HepG2 (cell line): ENCODE measurements at regions not wholly inside any gene's neighbourhood (a gene's known extent, or its start where the extent isn't known, plus 50 kb on each side); places are given as distances from the start of the nearest gene placed in this dataset.

Experiments used
- ATAC-seq: fragments of 200-7000 bp; cut with Tn5 transposase; 3 replicates; pipeline ENCODE4 v1.9.1; 2020; ENCODE audit warnings: mild to moderate bottlenecking, moderate library complexity
- BruUV-seq: library from RNA; stranded (reverse); fragments of 400-500 nt; replicated peaks from 2 replicates; lab custom pipeline; 2021; lab: Mats Ljungman, UMichigan
- CTCF ChIA-PET: fragments of 300-600 bp; formaldehyde crosslinking; extraction: SDS; loops from one replicate; lab custom pipeline; 2021; ENCODE audit warnings: low total read pairs, inconsistent platforms, low intra/inter-chr PET ratio; lab: Yijun Ruan, JAX
- POLR2A ChIA-PET: fragments of 350-600 bp; sonication (Branson Sonifier 250); formaldehyde crosslinking; loops from one replicate; lab custom pipeline; 2020; ENCODE audit warnings: antibody characterized with exemption, inconsistent platforms; lab: Yijun Ruan, JAX
- DNase-seq: peaks from one replicate; pipeline ENCODE4 v3.0.0-alpha.2; 2015; ENCODE audit warnings: low spot score
- FAIRE-seq: peaks from 3 replicates; lab custom pipeline; 2011; peaks lifted over from hg19 to GRCh38; lab: Jason Lieb, UNC
- H2AFZ ChIP-seq: one replicate; pipeline ENCODE4 v1.6.1; 2011; ENCODE audit warnings: low read length, inconsistent platforms
- H3K27ac ChIP-seq: fragments of 300-600 bp; 3 replicates; pipeline ENCODE4 v1.8.0; 2011; ENCODE audit warnings: mixed run types, mild to moderate bottlenecking, mixed read lengths, low read length, inconsistent platforms; ENCODE audit not compliant: insufficient read depth; ENCODE audit errors: extremely low read length
- H3K27me3 ChIP-seq, 2 experiments: fragments of 200-600 bp in 1 of 2; 2 replicates in 1 of 2; 3 replicates in 1 of 2; pipeline versions ENCODE4 v1.6.0 to v1.8.0; 2011; ENCODE audit warnings: low read length in 2 of 2, mild to moderate bottlenecking in 2 of 2, moderate library complexity in 2 of 2, inconsistent platforms in 1 of 2; ENCODE audit not compliant: insufficient read depth in 2 of 2, control insufficient read depth in 1 of 2
- H3K36me3 ChIP-seq, 2 experiments: fragments of 200-600 bp in 1 of 2; replicated peaks in 1 of 2; 2 replicates in 1 of 2; 3 replicates in 1 of 2; pipeline versions ENCODE4 v1.5.1 to v1.8.0; 2011; ENCODE audit warnings: low read length in 2 of 2, inconsistent platforms in 1 of 2; ENCODE audit not compliant: insufficient read depth in 2 of 2, control insufficient read depth in 1 of 2
- H3K4me1 ChIP-seq: 2 replicates; pipeline ENCODE4 v1.5.1; 2012; ENCODE audit warnings: low read length, inconsistent platforms; ENCODE audit not compliant: insufficient read depth
- H3K4me2 ChIP-seq: 2 replicates; pipeline ENCODE4 v1.6.0; 2011; ENCODE audit warnings: low read depth, low read length, inconsistent platforms
- H3K4me3 ChIP-seq, 3 experiments: fragments of 200-600 bp in 1 of 3; sonication (generic), shearing (Covaris generic) in 1 of 3; replicated peaks in 1 of 3; 2 replicates each; pipeline ENCODE4 v1.5.1; 2011 to 2016; ENCODE audit warnings: low read length in 3 of 3, inconsistent platforms in 2 of 3, low read depth in 2 of 3, mild to moderate bottlenecking in 2 of 3, control low read depth in 1 of 3, mixed read lengths in 1 of 3; ENCODE audit not compliant: insufficient read depth in 1 of 3
- H3K79me2 ChIP-seq: one replicate; pipeline ENCODE4 v1.6.1; 2011; ENCODE audit warnings: low read length, inconsistent platforms; ENCODE audit not compliant: insufficient read depth
- H3K9ac ChIP-seq: 2 replicates; pipeline ENCODE4 v1.6.0; 2011; ENCODE audit warnings: mild to moderate bottlenecking, low read depth, low read length, inconsistent platforms; ENCODE audit not compliant: insufficient read depth
- H3K9me3 ChIP-seq: 2 replicates; pipeline ENCODE4 v1.5.1; 2012; ENCODE audit warnings: mild to moderate bottlenecking, low read length
- H4K20me1 ChIP-seq: 2 replicates; pipeline ENCODE4 v1.6.0; 2011; ENCODE audit warnings: inconsistent platforms, mild to moderate bottlenecking, low read length, moderate library complexity; ENCODE audit not compliant: insufficient read depth
- PRDM10 ChIP-seq: sonication (generic); formaldehyde crosslinking; IDR thresholded peaks from 2 replicates; pipeline ENCODE4 v1.4.0; 2020; ENCODE audit warnings: low read depth, missing genetic modification reagents
- RAD21 ChIP-seq: fragments of 450-650 bp; formaldehyde crosslinking; IDR thresholded peaks from 2 replicates; pipeline ENCODE4 v1.5.0; 2020; ENCODE audit warnings: mild to moderate bottlenecking
- RCOR2 ChIP-seq: IDR thresholded peaks from 2 replicates; pipeline ENCODE4 v1.6.1; 2016; ENCODE audit warnings: missing biosample characterization, missing genetic modification reagents
- SMC3 ChIP-seq: IDR thresholded peaks from 2 replicates; pipeline ENCODE4 v1.6.1; 2011; ENCODE audit warnings: low read length, improper control_type of control experiment
- XRCC5 ChIP-seq: fragments of 200-400 bp; formaldehyde crosslinking; optimal IDR thresholded peaks from 2 replicates; pipeline ENCODE3; 2017; ENCODE audit warnings: mild to moderate bottlenecking, low read length
- ZNF30 ChIP-seq: sonication (generic); formaldehyde crosslinking; IDR thresholded peaks from 2 replicates; pipeline ENCODE4 v1.5.0; 2020; ENCODE audit warnings: mild to moderate bottlenecking, missing genetic modification reagents
- ZNF407 ChIP-seq: sonication (generic); formaldehyde crosslinking; IDR thresholded peaks from one replicate; pipeline ENCODE4 v1.5.1; 2020; ENCODE audit warnings: mild to moderate bottlenecking, missing genetic modification reagents; ENCODE audit errors: not compliant biosample characterization
- ZNF891 ChIP-seq: sonication (generic); formaldehyde crosslinking; IDR thresholded peaks from 2 replicates; pipeline ENCODE4 v1.5.0; 2020; ENCODE audit warnings: mild to moderate bottlenecking, missing genetic modification reagents
- WGBS: methylation state at CpG from one replicate; pipeline ENCODE4 v1.1.6; 2017; ENCODE audit warnings: low lambda C conversion rate; 5-methylcytosine and 5-hydroxymethylcytosine counted together
- in situ Hi-C: cut with HindIII; loops from 2 replicates; pipeline ENCODE4 v1.10.0; 2017; ENCODE audit warnings: low pct_unique_long_range_greater_than_20kb; ENCODE audit not compliant: extremely low pct_ligation_motif_present
- intact Hi-C: fragments of 100-400 bp; cut with micrococcal nuclease; formaldehyde crosslinking; loops from one replicate; pipeline ENCODE4 v1.10.0; 2022; ENCODE audit not compliant: unreplicated experiment
- TF ChIP-seq, protein P1 (sequence below): sonication (generic); formaldehyde crosslinking; IDR thresholded peaks from 2 replicates; pipeline ENCODE4 v1.4.0; 2020; ENCODE audit warnings: mild to moderate bottlenecking, missing genetic modification reagents
- TF ChIP-seq, protein P2 (sequence below): sonication (generic); formaldehyde crosslinking; IDR thresholded peaks from 2 replicates; pipeline ENCODE4 v1.4.0; 2020; ENCODE audit warnings: low read depth, mild to moderate bottlenecking, missing genetic modification reagents

- H3K36me3 ChIP-seq, result no peaks in the 10 kb centered on the region
- no TSS peak for BruUV-seq
- H2AFZ ChIP-seq, result no peak overlapping the region
- DNase-seq (peak; percentile 42), ATAC-seq (peak; percentile 87), FAIRE-seq (peak; percentile 63)
- H3K4me3 ChIP-seq, result no peak overlapping the region
- no peaks in the 10 kb centered on the region for H3K79me2 ChIP-seq
- H3K27ac ChIP-seq, result no peak overlapping the region
- ChIA-PET POLR2A (no interaction called here), CTCF (interaction anchor here (1.5 kb wide), 1 partner anchor 550 kb away, joined by 15 read pairs; no protein-coding TSS in a partner anchor)
- 7% methylated on average over 9 of the region's 9 CpGs for WGBS
- H3K4me1 ChIP-seq, result no peaks in the 10 kb centered on the region
- H3K9me3 ChIP-seq, result no peaks in the 10 kb centered on the region
- H3K9ac ChIP-seq, result no peak overlapping the region
- H4K20me1 ChIP-seq, result no peaks in the 10 kb centered on the region
- peaks cover 0 to 14% of the 10 kb centered on the region in 2 experiments; a peak in 3 of 5 replicates for H3K27me3 ChIP-seq
- H3K4me2 ChIP-seq, result no peak overlapping the region
- in situ Hi-C loops, result no loop called here
- intact Hi-C loops, result loop anchor here (1.0 kb wide), 1 partner anchor 74 kb away; no protein-coding TSS in a partner anchor
- TF ChIP-seq, protein P1, sequence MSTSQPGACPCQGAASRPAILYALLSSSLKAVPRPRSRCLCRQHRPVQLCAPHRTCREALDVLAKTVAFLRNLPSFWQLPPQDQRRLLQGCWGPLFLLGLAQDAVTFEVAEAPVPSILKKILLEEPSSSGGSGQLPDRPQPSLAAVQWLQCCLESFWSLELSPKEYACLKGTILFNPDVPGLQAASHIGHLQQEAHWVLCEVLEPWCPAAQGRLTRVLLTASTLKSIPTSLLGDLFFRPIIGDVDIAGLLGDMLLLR, result no peak
- peak; percentile 55 for TF ChIP-seq SMC3
- no peak for TF ChIP-seq RCOR2
- TF ChIP-seq XRCC5, result peak; percentile 46
- TF ChIP-seq ZNF30 (CRISPR knock-in tag), result no peak
- TF ChIP-seq RAD21 (CRISPR knock-in tag), result 0 out of 2 replicates have a peak, but pooled peaks have one; percentile 44
- no peak for TF ChIP-seq ZNF407
- TF ChIP-seq ZNF891, result no peak
- no peak for TF ChIP-seq PRDM10
- TF ChIP-seq, protein P2, sequence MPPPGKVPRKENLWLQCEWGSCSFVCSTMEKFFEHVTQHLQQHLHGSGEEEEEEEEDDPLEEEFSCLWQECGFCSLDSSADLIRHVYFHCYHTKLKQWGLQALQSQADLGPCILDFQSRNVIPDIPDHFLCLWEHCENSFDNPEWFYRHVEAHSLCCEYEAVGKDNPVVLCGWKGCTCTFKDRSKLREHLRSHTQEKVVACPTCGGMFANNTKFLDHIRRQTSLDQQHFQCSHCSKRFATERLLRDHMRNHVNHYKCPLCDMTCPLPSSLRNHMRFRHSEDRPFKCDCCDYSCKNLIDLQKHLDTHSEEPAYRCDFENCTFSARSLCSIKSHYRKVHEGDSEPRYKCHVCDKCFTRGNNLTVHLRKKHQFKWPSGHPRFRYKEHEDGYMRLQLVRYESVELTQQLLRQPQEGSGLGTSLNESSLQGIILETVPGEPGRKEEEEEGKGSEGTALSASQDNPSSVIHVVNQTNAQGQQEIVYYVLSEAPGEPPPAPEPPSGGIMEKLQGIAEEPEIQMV, result no peak
Observed at GRCh38 chr5:4868140-4868735, 271.9 kb upstream of the ADAMTS16 start.
